ENCODE measurements at regions not wholly inside any gene's neighbourhood (a gene's known extent, or its start where the extent isn't known, plus 50 kb on each side); places are given as distances from the start of the nearest gene placed in this dataset.

DNA sequence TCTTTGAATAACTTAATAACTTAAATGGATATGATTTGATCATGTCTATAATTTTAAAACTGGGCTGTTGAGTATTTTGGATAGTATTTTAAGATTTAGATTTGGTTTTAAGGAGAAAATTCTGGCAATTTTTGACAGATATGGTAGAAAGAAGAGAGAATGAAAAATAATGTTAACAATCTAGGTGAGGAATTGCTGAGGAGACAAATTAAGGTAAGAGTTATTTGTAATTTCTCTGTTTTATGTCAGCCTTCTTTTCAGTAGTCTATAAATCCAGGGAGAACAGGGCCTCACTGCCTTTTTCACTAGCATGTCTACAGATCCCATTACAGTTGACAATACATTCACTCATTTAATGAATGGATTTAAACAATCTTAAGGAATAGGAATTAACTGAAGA is 144.7 kb downstream of the SERPINI1 start:
- peaks cover 4% of the 10 kb centered on the region for H3K4me1 ChIP-seq (ENCODE audit: insufficient read depth, low read length, poor library complexity, severe bottlenecking)
- H3K36me3 ChIP-seq (ENCODE audit: insufficient read depth, low read length) = no peaks in the 10 kb centered on the region
- no peak overlapping the region for H3K4me3 ChIP-seq (ENCODE audit: low read length, poor library complexity, severe bottlenecking)
- no peaks in the 10 kb centered on the region for H3K27me3 ChIP-seq (ENCODE audit: insufficient read depth, low read length, poor library complexity, severe bottlenecking)
- H2AFZ ChIP-seq (ENCODE audit: low read length) = no peak overlapping the region
- no peak overlapping the region for H3K4me2 ChIP-seq (ENCODE audit: low read depth, low read length, poor library complexity, severe bottlenecking)
- H3K9me2 ChIP-seq (replicated peaks; ENCODE audit: low read depth, low read length) = no peaks in the 10 kb centered on the region
- H3K9me3 ChIP-seq (ENCODE audit: insufficient read depth, low read depth, low read length) = no peaks in the 10 kb centered on the region
- H3F3A ChIP-seq (ENCODE audit: low read depth) = no peaks in the 10 kb centered on the region
- no peak overlapping the region for H3K9ac ChIP-seq (ENCODE audit: low read depth, low read length, poor library complexity, severe bottlenecking)
- H3K79me2 ChIP-seq (ENCODE audit: insufficient read depth, low read length) = no peaks in the 10 kb centered on the region
- no peaks in the 10 kb centered on the region for H4K20me1 ChIP-seq (ENCODE audit: insufficient read depth, low read length, poor library complexity, severe bottlenecking)
- TF ChIP-seq, protein P1, sequence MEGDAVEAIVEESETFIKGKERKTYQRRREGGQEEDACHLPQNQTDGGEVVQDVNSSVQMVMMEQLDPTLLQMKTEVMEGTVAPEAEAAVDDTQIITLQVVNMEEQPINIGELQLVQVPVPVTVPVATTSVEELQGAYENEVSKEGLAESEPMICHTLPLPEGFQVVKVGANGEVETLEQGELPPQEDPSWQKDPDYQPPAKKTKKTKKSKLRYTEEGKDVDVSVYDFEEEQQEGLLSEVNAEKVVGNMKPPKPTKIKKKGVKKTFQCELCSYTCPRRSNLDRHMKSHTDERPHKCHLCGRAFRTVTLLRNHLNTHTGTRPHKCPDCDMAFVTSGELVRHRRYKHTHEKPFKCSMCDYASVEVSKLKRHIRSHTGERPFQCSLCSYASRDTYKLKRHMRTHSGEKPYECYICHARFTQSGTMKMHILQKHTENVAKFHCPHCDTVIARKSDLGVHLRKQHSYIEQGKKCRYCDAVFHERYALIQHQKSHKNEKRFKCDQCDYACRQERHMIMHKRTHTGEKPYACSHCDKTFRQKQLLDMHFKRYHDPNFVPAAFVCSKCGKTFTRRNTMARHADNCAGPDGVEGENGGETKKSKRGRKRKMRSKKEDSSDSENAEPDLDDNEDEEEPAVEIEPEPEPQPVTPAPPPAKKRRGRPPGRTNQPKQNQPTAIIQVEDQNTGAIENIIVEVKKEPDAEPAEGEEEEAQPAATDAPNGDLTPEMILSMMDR (conservative IDR thresholded peaks at IDR 0.05; ENCODE audit: low read length) = no peak
- TF ChIP-seq EZH2phosphoT487 (IDR thresholded peaks at IDR 0.05; ENCODE audit: borderline replicate concordance) = no peak

DNA sequence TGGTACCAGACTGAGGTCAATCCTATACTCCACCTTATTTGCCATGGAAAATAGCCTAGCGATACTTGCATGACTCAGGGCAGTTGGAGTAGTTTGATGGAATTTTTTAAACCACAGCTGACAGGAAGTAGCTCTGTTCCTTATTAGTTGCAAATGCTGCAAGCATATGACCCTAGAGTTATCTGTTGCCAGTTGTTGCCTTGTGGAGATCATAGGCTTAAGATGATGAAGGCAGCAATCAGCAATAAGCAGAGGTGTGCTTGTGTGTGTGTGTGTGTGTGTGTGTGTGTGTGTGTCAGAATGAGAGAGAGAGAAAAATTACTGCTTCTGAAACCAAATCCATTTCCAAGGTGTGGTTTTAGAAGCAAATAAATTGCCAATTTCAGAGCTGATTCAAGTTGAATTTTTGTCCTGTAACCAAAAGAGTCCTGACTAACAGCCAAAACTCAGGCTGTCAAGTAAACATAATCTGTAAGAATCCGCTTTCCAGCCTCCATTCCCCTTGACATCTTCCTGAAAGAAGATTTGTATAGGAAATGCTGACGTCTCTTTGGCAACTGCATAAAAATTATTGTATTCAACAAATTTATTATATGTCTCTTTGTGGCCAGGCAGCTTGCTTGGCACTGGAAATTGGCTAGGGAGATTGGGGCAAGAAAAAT is 141.2 kb downstream of the SERPINI1 start:
- TF ChIP-seq, protein P1 (conservative IDR thresholded peaks at IDR 0.05; ENCODE audit: low read length) = no peak
- TF ChIP-seq EZH2phosphoT487 (IDR thresholded peaks at IDR 0.05; ENCODE audit: borderline replicate concordance) = no peak
- no peaks in the 10 kb centered on the region for H3K9me2 ChIP-seq (replicated peaks; ENCODE audit: low read depth, low read length)
- H3K79me2 ChIP-seq (ENCODE audit: insufficient read depth, low read length) = no peaks in the 10 kb centered on the region
- no peaks in the 10 kb centered on the region for H3K9me3 ChIP-seq (ENCODE audit: insufficient read depth, low read depth, low read length)
- H4K20me1 ChIP-seq (ENCODE audit: insufficient read depth, low read length, poor library complexity, severe bottlenecking) = no peaks in the 10 kb centered on the region
- no peak overlapping the region for H3K4me3 ChIP-seq (ENCODE audit: low read length, poor library complexity, severe bottlenecking)
- no peaks in the 10 kb centered on the region for H3F3A ChIP-seq (ENCODE audit: low read depth)
- H2AFZ ChIP-seq (ENCODE audit: low read length) = 0 out of 2 replicates have a peak overlapping the region, but pooled peaks have one; percentile 24
- no peaks in the 10 kb centered on the region for H3K36me3 ChIP-seq (ENCODE audit: insufficient read depth, low read length)
- H3K9ac ChIP-seq (ENCODE audit: low read depth, low read length, poor library complexity, severe bottlenecking) = no peak overlapping the region
- H3K27me3 ChIP-seq (ENCODE audit: insufficient read depth, low read length, poor library complexity, severe bottlenecking) = no peaks in the 10 kb centered on the region
- H3K4me2 ChIP-seq (ENCODE audit: low read depth, low read length, poor library complexity, severe bottlenecking) = no peak overlapping the region
- H3K4me1 ChIP-seq (ENCODE audit: insufficient read depth, low read length, poor library complexity, severe bottlenecking) = peaks cover 1% of the 10 kb centered on the region

Data from Loucy (cell line).